A549 (cell line): ENCODE measurements at regions not wholly inside any gene's neighbourhood (a gene's known extent, or its start where the extent isn't known, plus 50 kb on each side); places are given as distances from the start of the nearest gene placed in this dataset.

Source experiments
- ATAC-seq, 2 experiments: fragments of 200-7000 bp in 1 of 2; fragments of >200 bp in 1 of 2; cut with Nextera tagmentation in 1 of 2; cut with Tn5 transposase in 1 of 2; 3 replicates each; pipeline versions ENCODE4 v1.8.0 to v1.9.1; 2018 to 2020; ENCODE audit warnings: mild to moderate bottlenecking in 1 of 2, moderate library complexity in 1 of 2
- CTCF ChIA-PET: fragments of 300-600 bp; sonication (Branson Sonifier 250); formaldehyde crosslinking; extraction: SDS; loops from one replicate; lab custom pipeline; 2021; ENCODE audit warnings: antibody characterized with exemption, inconsistent platforms; lab: Yijun Ruan, JAX
- POLR2A ChIA-PET: fragments of 350-600 bp; formaldehyde crosslinking; extraction: SDS; loops from one replicate; lab custom pipeline; 2021; ENCODE audit warnings: antibody characterized with exemption, inconsistent platforms; lab: Yijun Ruan, JAX
- DNase-seq, 2 experiments: peaks; one replicate each; pipeline versions ENCODE4 v3.0.0 to v3.0.0-alpha.2; 2011 to 2016; ENCODE audit warnings: low read depth in 1 of 2, low spot score in 1 of 2
- FAIRE-seq: peaks from 2 replicates; lab custom pipeline; 2011; peaks lifted over from hg19 to GRCh38; lab: Jason Lieb, UNC
- H3K27ac ChIP-seq, 2 experiments: fragments of >200 bp; sonication (Bioruptor Twin); formaldehyde crosslinking; 3 replicates each; pipeline ENCODE4 v1.5.1; 2016 to 2017
- H3K4me1 ChIP-seq: fragments of >200 bp; sonication (Bioruptor Twin); formaldehyde crosslinking; 3 replicates; pipeline ENCODE4 v1.6.1; 2016
- H3K4me2 ChIP-seq: fragments of >200 bp; sonication (Bioruptor Twin); formaldehyde crosslinking; 3 replicates; pipeline ENCODE4 v1.6.1; 2016
- H3K4me3 ChIP-seq: fragments of >200 bp; sonication (Bioruptor Twin); formaldehyde crosslinking; 3 replicates; pipeline ENCODE4 v1.5.1; 2016
- H3K9me3 ChIP-seq: fragments of >200 bp; sonication (Bioruptor Twin); formaldehyde crosslinking; 3 replicates; pipeline ENCODE4 v1.6.1; 2016
- BCL3 ChIP-seq: fragments of >200 bp; sonication (Bioruptor Twin); formaldehyde crosslinking; IDR thresholded peaks from 3 replicates; pipeline ENCODE4 v1.6.1; 2016
- BHLHE40 ChIP-seq: IDR thresholded peaks from 2 replicates; pipeline ENCODE4 v1.6.1; 2012; ENCODE audit warnings: low read depth, low read length, inconsistent platforms
- CBX2 ChIP-seq: fragments of 200-600 bp; sonication (generic); IDR thresholded peaks from 2 replicates; pipeline ENCODE4 v1.6.1; 2016; ENCODE audit warnings: low read depth, mild to moderate bottlenecking, borderline replicate concordance
- CBX8 ChIP-seq: fragments of 200-600 bp; sonication (generic); IDR thresholded peaks from 2 replicates; pipeline ENCODE4 v1.6.1; 2016
- CHD2 ChIP-seq: fragments of 150-350 bp; IDR thresholded peaks from 2 replicates; pipeline ENCODE4 v1.6.1; 2014; ENCODE audit warnings: low read length; ENCODE audit not compliant: partially characterized antibody
- CHD4 ChIP-seq: fragments of 200-600 bp; sonication (generic); IDR thresholded peaks from 2 replicates; pipeline ENCODE4 v1.6.1; 2016; ENCODE audit warnings: antibody characterized with exemption, mild to moderate bottlenecking, borderline replicate concordance
- EHMT2 ChIP-seq: fragments of 200-600 bp; sonication (generic); IDR thresholded peaks from 2 replicates; pipeline ENCODE4 v1.6.1; 2016; ENCODE audit warnings: antibody characterized with exemption, low read depth, mild to moderate bottlenecking, moderate library complexity
- FOSB ChIP-seq: fragments of 250-450 bp; sonication (Bioruptor Pico); IDR thresholded peaks from 2 replicates; pipeline ENCODE4 v1.5.0; 2020; ENCODE audit warnings: mild to moderate bottlenecking, moderate library complexity
- FOXS1 ChIP-seq: fragments of 250-450 bp; sonication (Bioruptor Pico); IDR thresholded peaks from 2 replicates; pipeline ENCODE4 v1.5.0; 2020; ENCODE audit warnings: mild to moderate bottlenecking, moderate library complexity
- HES2 ChIP-seq: fragments of >200 bp; sonication (Bioruptor Twin); formaldehyde crosslinking; IDR thresholded peaks from 2 replicates; pipeline ENCODE4 v1.6.1; 2016
- HEYL ChIP-seq: fragments of 250-450 bp; sonication (Bioruptor Pico); IDR thresholded peaks from 2 replicates; pipeline ENCODE4 v1.8.0; 2021; ENCODE audit warnings: mild to moderate bottlenecking, moderate library complexity
- HOXA7 ChIP-seq: fragments of 250-450 bp; sonication (Bioruptor Pico); IDR thresholded peaks from 2 replicates; pipeline ENCODE4 v1.5.0; 2020; ENCODE audit warnings: mild to moderate bottlenecking, moderate library complexity
- HOXB13 ChIP-seq: fragments of 250-450 bp; sonication (Bioruptor Pico); IDR thresholded peaks from 2 replicates; pipeline ENCODE4 v1.5.0; 2020; ENCODE audit warnings: low read depth, mild to moderate bottlenecking, moderate library complexity
- JUN ChIP-seq, 2 experiments: fragments of >200 bp; sonication (Bioruptor Twin); formaldehyde crosslinking; IDR thresholded peaks; 2 replicates in 1 of 2; 3 replicates in 1 of 2; pipeline ENCODE4 v1.6.1; 2016 to 2017
- KDM5A ChIP-seq: fragments of 200-600 bp; sonication (generic); IDR thresholded peaks from 2 replicates; pipeline ENCODE4 v1.6.1; 2016; ENCODE audit warnings: antibody characterized with exemption, mild to moderate bottlenecking
- MYC ChIP-seq: IDR thresholded peaks from 2 replicates; pipeline ENCODE4 v1.6.1; 2012; ENCODE audit warnings: mild to moderate bottlenecking, inconsistent platforms, low read length, improper control_type of control experiment, borderline replicate concordance
- NFE2L2 ChIP-seq: fragments of 150-350 bp; conservative IDR thresholded peaks from 2 replicates; pipeline ENCODE4 v1.6.1; 2014; ENCODE audit warnings: low read length
- NPAS2 ChIP-seq: fragments of 250-450 bp; sonication (Bioruptor Pico); IDR thresholded peaks from 2 replicates; pipeline ENCODE4 v1.8.0; 2022; ENCODE audit warnings: mild to moderate bottlenecking, moderate library complexity, borderline replicate concordance
- NR3C1 ChIP-seq: fragments of >200 bp; sonication (Bioruptor Twin); formaldehyde crosslinking; IDR thresholded peaks from 3 replicates; pipeline ENCODE4 v1.6.1; 2017
- RARB ChIP-seq: fragments of 250-450 bp; sonication (Bioruptor Pico); IDR thresholded peaks from 2 replicates; pipeline ENCODE4 v1.8.0; 2021; ENCODE audit warnings: mild to moderate bottlenecking, moderate library complexity
- RCOR1 ChIP-seq: fragments of 150-350 bp; IDR thresholded peaks from 2 replicates; pipeline ENCODE4 v1.6.1; 2014; ENCODE audit warnings: antibody characterized with exemption, low read length, low read depth
- REST ChIP-seq: fragments of 200-600 bp; sonication (generic); IDR thresholded peaks from 2 replicates; pipeline ENCODE4 v1.6.1; 2016; ENCODE audit warnings: antibody characterized with exemption, mild to moderate bottlenecking, moderate library complexity
- RFX5 ChIP-seq: fragments of 450-650 bp; IDR thresholded peaks from 2 replicates; pipeline ENCODE4 v1.7.1; 2014; ENCODE audit warnings: antibody characterized with exemption, mild to moderate bottlenecking, moderate library complexity
- TFCP2L1 ChIP-seq: fragments of 250-450 bp; sonication (Bioruptor Pico); IDR thresholded peaks from 2 replicates; pipeline ENCODE4 v1.5.0; 2021; ENCODE audit warnings: mild to moderate bottlenecking
- ZC3H11A ChIP-seq: fragments of 450-650 bp; IDR thresholded peaks from 2 replicates; pipeline ENCODE4 v1.6.1; 2014; ENCODE audit warnings: antibody characterized with exemption, mild to moderate bottlenecking
- ZFP36 ChIP-seq: fragments of 450-650 bp; IDR thresholded peaks from 2 replicates; pipeline ENCODE4 v1.6.1; 2014; ENCODE audit warnings: borderline replicate concordance; ENCODE audit not compliant: partially characterized antibody
- WGBS: methylation state at CpG from one replicate; pipeline ENCODE4 v1.1.6; 2017; ENCODE audit errors: missing lambda C conversion rate; 5-methylcytosine and 5-hydroxymethylcytosine counted together
- TF ChIP-seq, protein P1 (sequence below): fragments of 150-350 bp; IDR thresholded peaks from 2 replicates; pipeline ENCODE4 v1.6.1; 2014; ENCODE audit warnings: low read depth, mild to moderate bottlenecking, low read length
- TF ChIP-seq, protein P2 (sequence below): IDR thresholded peaks from 2 replicates; pipeline ENCODE4 v1.6.1; 2012

DNA sequence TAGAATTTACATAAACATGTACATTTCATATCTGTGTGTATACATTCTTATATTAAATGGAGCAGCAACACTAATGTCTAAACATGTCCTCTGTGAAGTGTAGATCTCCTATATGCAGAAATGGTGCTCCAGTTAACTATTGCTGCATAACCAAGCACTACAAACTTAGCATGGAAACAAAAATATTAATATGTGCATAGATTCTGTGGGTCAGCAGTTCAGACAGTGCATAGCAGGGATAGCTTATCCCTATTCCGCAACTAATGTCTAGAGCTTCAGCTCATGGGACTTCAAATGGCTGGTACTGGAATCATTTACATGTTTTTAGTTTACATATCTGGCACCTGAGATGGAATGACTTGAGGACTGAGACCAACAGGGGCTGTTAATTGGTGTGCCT, 652.1 kb downstream of the TLE4 start (continued):
- TF ChIP-seq, protein P1, sequence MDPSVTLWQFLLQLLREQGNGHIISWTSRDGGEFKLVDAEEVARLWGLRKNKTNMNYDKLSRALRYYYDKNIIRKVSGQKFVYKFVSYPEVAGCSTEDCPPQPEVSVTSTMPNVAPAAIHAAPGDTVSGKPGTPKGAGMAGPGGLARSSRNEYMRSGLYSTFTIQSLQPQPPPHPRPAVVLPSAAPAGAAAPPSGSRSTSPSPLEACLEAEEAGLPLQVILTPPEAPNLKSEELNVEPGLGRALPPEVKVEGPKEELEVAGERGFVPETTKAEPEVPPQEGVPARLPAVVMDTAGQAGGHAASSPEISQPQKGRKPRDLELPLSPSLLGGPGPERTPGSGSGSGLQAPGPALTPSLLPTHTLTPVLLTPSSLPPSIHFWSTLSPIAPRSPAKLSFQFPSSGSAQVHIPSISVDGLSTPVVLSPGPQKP, result no peak
- TF ChIP-seq CBX2, result no peak
- TF ChIP-seq NPAS2, result no peak
- no peak for TF ChIP-seq RARB (CRISPR knock-in tag)
- TF ChIP-seq, protein P2, sequence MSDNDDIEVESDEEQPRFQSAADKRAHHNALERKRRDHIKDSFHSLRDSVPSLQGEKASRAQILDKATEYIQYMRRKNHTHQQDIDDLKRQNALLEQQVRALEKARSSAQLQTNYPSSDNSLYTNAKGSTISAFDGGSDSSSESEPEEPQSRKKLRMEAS, result no peak
- TF ChIP-seq NFE2L2, result no peak
- TF ChIP-seq JUN (IDR thresholded peaks at IDR 0.05), result no peak
- no peak for TF ChIP-seq BHLHE40

- no peak for TF ChIP-seq REST
- TF ChIP-seq MYC, result no peak
- no peak for TF ChIP-seq BHLHE40
- TF ChIP-seq KDM5A, result no peak
- TF ChIP-seq JUN (IDR thresholded peaks at IDR 0.05), result no peak
- TF ChIP-seq HOXA7 (CRISPR knock-in tag), result no peak
- POLR2A ChIA-PET, result no interaction called here
- H3K9me3 ChIP-seq, result no peaks in the 10 kb centered on the region
- CTCF ChIA-PET, result no interaction called here
- 7% methylated on average over 3 of the region's 3 CpGs for WGBS
- ATAC-seq, result no peak
- H3K4me2 ChIP-seq, result no peak overlapping the region
- no peak for FAIRE-seq
- H3K27ac ChIP-seq, result no peak overlapping the region
- no peak overlapping the region for H3K4me3 ChIP-seq
- no peaks in the 10 kb centered on the region for H3K4me1 ChIP-seq
- no peak for DNase-seq
Observed at GRCh38 chr9:80222466-80223169, 650.9 kb downstream of the TLE4 start.

DNA sequence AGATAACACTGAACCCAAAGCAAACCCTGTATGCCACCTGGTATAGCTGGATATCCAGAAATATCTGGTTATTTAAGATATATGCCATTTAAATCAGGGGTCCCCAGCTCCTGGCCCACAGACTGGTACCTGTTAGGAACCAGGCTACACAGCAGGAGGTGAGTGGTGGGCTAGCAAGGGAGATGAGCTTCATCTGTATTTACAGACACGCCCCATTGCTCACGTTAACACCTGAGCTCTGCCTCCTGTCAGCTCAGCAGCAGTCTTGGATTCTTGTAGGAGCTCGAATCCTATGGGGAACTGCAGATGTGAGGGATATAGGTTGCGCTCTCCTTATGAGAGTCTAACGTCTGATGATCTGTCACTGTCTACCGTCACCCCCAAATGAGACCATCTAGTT, 646.6 kb downstream of the TLE4 start:
- ATAC-seq (no peak), DNase-seq (no peak)
- no peaks in the 10 kb centered on the region for H3K9me3 ChIP-seq
- H3K4me3 ChIP-seq, result no peak overlapping the region
- H3K27ac ChIP-seq, result no peak overlapping the region
- H3K4me2 ChIP-seq, result no peak overlapping the region
- TF ChIP-seq FOXS1 (CRISPR knock-in tag) (no peak), RCOR1 (no peak), CHD4 (no peak), FOSB (CRISPR knock-in tag) (no peak), ZFP36 (no peak), HOXB13 (no peak), TFCP2L1 (no peak), HEYL (CRISPR knock-in tag) (no peak), BHLHE40 (no peak), EHMT2 (no peak), HES2 (no peak), NFE2L2 (no peak), NR3C1 (no peak), CBX8 (no peak), BCL3 (no peak), RFX5 (no peak), CHD2 (no peak), ZC3H11A (no peak), RARB (CRISPR knock-in tag) (no peak)
- TF ChIP-seq, protein P1, result no peak
- TF ChIP-seq, all 56 proteins: peak for 0
- ChIA-PET CTCF (no interaction called here), POLR2A (no interaction called here)
- 40% methylated on average over 6 of the region's 6 CpGs for WGBS
- H3K4me1 ChIP-seq, result no peaks in the 10 kb centered on the region
- no peak for FAIRE-seq
